ENCODE measurements at regions not wholly inside any gene's neighbourhood (a gene's known extent, or its start where the extent isn't known, plus 50 kb on each side); places are given as distances from the start of the nearest gene placed in this dataset.
"Not testable (repeated sequence)": the region's sequence is repeated elsewhere in the genome, so short reads cannot be mapped to it uniquely, and the experiment has no call there.

DNA sequence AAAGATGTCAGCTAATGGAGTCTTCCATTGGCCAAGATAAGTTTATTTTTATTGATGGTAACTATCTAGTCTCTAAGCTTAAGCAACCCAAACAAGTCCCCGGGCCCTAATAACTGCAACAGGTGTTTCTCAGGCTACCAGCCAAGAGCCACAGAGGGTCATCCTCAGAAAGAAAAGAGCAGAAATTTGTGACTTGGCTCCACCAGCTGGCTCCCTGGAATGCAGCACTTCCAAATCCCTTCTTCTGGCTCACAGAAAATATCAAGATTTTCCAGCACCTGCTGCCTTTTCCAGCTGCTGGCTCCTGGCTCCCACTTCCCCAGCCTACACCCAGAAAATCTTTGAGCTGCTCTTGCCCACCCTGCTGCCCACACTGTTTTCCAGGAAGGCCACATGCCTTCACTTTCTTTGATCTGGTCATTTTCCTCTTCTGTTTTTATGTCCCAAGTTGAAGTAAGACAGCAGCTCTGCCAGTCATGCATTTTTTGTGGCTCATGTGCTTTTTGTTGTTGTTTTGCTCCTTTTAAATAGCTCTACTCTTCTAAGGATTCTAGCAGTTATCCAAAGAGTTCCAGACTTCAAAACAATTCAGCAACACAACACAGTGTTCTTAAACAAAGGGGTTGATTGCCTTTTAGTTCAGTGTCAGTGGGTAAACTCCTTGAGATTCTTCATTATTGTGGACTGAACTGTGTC lies 151.0 kb upstream of the SMLR1 start:
- no peak for DNase-seq

DNA sequence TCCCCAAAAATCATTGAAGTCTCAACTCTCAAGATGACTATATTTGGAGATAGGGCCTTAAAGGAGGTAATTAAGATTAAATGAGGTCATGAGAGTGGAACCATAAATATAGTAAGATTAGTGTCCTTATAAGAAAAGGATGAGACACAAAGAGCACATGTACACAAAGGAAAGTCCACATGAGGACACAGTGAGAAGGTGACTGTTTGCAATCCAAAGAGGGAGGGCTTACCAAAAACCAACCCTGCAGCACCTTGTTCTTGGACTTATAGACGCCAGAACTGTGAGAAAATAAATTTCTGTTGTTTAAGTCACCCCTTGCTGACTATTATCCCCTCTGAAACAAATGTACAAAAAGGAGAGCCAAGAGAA lies 150.4 kb upstream of the SMLR1 start:
- no peak for DNase-seq

GRCh38 chr6:130677312-130677711 lies 149.9 kb upstream of the SMLR1 start:
- no peak for DNase-seq

DNA sequence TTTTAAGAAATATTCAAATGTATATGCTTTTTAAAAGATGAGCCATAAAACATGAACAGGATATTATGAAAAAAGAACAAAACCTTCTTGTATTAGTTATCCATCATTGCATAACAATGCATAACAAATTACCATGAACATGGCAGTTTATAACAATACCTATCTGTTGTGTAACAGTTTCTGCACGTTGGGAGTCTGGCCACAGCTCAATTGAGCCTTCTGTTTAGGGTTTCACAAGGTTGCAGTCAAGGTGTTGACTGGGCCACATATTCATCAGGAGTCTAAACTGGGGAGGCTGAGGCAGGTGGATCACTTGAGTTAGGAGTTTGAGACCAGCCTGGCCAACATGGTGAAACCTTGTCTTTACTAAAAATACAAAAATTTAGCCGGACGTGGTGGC lies 149.4 kb upstream of the SMLR1 start:
- no peak for DNase-seq

- DNase-seq = no peak
Observed at GRCh38 chr6:130679684-130680083, 147.5 kb upstream of the SMLR1 start.

DNA sequence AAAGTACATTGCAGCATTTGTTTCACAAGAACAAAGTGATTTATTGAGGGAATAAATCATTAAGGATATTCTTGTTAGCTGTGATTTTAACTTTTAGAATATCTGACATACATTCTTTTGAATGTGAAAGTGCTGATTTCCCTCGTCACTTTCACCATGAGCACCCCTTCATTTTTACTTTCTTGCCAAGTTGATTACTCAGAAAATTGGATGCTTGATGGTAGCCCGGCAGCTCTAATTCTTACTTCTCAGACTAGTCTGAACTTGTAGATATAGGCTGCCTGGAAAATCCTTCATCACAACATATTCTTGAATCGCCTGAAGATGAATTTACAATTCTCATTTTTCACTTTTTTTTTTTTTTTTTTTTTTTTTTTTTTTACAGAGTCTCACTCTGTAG lies 147.1 kb upstream of the SMLR1 start:
- no peak for DNase-seq

GRCh38 chr6:130681028-130681427 lies 146.2 kb upstream of the SMLR1 start:
- no peak for DNase-seq

DNA sequence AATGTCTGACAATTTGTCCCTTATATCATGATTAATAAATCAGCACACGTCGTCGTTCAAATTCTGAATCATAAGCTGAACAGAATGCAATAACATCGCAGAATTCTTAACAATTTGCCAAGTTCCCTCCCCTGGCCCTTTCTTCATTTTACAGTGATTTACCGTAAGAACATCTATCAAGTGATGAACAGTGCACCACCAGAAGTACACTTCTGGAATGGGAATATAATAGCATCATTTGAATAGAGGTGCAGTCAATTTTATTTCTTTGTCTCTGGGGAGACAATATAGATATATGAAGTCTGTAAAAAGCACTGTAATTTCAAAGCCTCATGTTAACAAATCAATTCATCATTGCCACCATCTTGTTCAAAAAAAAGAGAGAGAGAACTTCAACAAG lies 145.1 kb upstream of the SMLR1 start:
- DNase-seq = no peak

DNA sequence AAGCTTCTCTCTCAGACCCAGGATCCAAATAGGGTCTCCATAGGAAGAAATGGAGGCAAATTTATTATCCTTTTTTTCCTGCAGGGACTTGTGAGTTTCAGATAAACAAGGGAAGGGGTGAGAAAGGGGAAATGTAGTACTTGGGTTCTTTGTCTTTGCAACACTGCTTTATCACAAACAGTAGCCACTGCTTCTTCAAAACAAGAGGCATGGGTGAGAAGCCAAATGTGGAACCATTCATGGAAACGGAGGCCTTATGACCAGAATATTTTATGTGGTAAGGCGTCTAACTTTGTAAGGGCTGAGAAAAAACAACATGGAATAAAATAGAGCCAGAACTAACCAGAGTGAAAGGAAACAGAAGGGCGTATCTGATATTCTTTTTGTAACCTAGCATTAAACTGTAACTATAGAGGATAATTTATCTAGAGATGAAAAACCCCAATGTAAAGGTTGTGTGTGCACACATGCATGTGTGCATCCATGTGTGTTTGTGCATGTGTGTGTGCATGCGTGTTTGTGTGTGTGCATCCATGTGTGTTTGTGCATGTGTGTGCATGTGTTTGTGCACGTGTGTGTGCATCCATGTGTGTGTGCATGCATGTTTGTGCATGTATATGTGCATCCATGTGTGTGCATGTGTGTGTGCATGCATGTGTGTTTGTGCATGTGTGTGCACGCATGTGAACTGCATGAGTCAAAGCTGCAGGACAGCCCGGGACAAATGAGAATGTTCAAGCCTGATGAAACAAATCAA lies 143.3 kb upstream of the SMLR1 start:
- DNase-seq = no peak

GRCh38 chr6:130692659-130693058 lies 134.5 kb upstream of the SMLR1 start:
- no peak for DNase-seq

DNA sequence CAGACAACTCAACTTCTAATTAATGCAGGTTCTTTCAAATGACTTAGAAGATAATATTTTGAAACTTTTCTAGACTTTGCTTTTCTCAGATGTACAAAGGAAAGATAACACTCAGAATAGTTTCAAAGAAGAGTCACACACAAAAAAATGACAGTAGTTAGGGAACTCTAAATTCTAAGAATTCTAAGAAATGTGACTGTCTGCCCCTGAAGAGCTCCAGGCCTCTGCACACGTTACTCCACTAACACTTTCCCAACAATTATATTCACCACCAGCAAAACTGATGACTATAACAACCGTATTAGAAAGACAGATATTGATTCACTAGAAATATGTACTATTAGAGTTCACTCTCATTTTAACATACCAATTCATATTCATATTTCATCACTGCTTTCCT lies 133.3 kb upstream of the SMLR1 start:
- no peak for DNase-seq

DNA sequence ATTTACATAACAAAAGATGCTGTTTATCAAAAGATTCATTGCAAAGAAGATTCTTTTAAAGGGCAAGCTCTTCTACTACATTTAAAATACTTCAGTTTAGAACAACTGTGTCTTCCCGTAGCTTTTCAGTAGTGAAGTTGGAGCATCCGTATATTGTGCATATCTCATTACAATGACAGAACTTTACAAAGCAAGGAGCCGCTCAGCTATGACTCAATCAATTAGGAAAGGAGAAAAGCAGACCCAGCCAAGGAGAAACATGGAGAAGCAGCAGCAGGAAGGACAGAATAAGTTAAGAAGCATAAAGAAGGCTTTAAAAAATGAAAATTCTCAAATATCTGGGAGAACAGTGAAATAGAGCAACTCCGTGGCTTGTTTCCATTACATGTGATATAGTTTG lies 132.6 kb upstream of the SMLR1 start:
- DNase-seq = no peak

- DNase-seq = no peak
Observed at GRCh38 chr6:130696806-130697205, 130.4 kb upstream of the SMLR1 start.

GRCh38 chr6:130697271-130697994 lies 129.8 kb upstream of the SMLR1 start:
- no peak for DNase-seq

GRCh38 chr6:130697995-130698535 lies 129.1 kb upstream of the SMLR1 start:
- peak; percentile 68 for DNase-seq

DNA sequence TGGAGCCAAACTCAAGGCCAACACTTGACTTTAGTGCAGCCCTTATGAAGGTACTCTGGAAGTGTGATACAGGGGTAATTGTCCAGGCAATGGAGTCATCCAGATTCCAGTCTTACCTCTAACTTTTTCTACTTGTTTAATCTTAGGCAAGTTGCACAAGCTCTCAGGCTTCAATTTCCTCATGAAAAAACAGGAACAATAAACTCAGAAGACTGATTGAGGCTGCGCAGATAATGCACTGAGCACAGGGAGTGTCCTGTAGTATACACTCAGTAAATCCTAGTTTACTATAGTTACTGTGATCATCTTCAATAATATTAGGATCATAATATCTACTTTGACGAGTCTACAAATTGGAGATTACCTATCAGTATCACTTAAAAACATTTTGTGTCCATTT lies 127.5 kb upstream of the SMLR1 start:
- DNase-seq = no peak

DNA sequence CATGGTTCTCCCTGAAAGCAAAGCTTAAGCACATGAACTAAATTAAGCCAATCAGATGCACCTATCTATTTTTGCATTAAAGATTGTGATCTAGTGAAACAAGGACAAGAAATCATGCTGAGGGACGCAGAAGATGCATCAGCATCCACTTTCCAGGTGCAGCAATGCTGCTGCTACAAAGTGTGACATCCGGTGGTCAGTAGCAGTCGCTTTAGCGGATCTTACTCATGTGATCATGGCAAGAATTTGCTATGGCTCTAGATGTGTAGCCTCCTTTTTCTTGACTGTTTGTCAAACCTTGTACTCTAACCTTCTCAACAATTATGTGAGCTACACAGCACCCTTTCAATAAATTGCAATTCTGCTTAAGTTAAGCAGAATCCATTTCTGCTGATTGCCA lies 126.8 kb upstream of the SMLR1 start:
- no peak for DNase-seq

- no peak for DNase-seq
Observed at GRCh38 chr6:130708338-130708737, 118.9 kb upstream of the SMLR1 start.

DNA sequence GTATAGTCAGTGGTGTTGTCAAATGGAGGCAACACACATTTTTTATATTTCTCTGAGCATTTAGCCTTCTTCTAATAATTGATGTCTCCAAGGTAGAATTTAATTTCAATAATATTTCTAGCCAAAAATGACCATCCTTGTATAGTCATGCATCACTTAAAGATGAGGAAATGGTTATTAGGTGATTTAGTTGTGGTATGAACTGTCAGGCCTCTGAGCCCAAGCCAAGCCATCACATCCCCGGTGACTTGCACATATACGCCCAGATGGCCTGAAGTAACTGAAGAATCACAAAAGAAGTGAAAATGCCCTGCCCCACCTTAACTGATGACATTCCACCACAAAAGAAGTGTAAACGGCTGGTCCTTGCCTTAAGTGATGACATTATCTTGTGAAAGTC lies 115.6 kb upstream of the SMLR1 start:
- DNase-seq = not testable (repeated sequence)

GRCh38 chr6:130713144-130713543 lies 114.1 kb upstream of the SMLR1 start:
- no peak for DNase-seq

DNA sequence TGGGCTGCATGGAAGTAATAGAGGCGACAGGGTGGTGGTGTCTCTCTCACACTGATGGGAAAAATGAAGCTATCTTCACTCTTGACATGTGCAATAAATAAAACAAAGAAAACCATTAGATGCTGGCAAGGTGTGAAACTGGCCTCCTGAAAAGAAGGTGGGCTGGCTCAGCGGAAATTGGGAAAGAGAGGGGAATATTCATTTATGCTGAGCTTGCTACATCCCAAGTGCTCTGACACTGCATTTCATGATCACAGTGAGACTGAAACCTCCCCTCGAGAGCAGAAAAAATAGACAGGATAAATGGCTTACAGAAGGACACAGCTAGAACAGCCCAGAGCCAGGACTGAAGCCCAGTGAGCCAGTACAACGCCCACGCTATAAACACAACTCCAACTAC lies 112.1 kb upstream of the SMLR1 start:
- no peak for DNase-seq

- DNase-seq = no peak
Observed at GRCh38 chr6:130716466-130716865, 110.7 kb upstream of the SMLR1 start.

- no peak for DNase-seq
Observed at GRCh38 chr6:130717657-130718056, 109.5 kb upstream of the SMLR1 start.
